CD4-positive, alpha-beta T cell treated with Interleukin-17A for 4 hours (primary cell): ENCODE measurements at regions not wholly inside any gene's neighbourhood (a gene's known extent, or its start where the extent isn't known, plus 50 kb on each side); places are given as distances from the start of the nearest gene placed in this dataset.

Source experiments
- DNase-seq: peaks from one replicate; pipeline ENCODE4 v3.0.0-alpha.2; 2020; ENCODE audit warnings: mixed read lengths

- no peak for DNase-seq
These were observed 131.2 kb upstream of the SMAD3 start for GRCh38 chr15:66933932-66934867.

DNA sequence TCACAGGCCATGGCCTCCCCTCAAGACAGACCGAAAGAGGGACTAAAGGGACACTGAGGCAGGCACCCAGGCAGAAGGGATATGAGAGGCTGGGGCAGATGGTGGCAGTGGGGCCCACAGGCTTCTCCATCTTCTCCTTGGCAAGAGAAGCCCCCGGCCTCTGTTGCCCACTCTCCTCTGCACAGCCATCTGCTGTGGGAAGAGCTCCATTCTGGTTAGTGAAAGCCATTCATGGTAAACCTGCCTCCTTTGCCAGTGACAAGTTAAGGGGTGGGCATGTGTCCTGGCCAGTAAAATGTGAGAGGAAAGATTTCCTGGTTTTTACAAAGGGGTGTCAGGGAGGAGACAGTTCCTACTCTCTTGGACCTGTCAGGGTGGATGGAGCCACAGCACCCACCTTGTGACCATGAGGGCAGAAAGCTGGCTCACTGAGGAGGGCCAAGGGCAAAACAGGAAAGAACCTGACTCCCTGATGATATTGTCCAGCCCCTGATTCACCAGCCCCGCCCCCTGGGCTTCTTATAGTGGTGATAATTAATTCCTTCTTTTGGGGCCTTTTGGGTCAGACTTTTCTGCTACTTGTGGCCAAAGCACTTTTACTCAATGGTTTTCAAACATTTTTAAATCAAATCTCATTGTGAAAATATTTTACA is 130.4 kb upstream of the SMAD3 start:
- DNase-seq = no peak

DNA sequence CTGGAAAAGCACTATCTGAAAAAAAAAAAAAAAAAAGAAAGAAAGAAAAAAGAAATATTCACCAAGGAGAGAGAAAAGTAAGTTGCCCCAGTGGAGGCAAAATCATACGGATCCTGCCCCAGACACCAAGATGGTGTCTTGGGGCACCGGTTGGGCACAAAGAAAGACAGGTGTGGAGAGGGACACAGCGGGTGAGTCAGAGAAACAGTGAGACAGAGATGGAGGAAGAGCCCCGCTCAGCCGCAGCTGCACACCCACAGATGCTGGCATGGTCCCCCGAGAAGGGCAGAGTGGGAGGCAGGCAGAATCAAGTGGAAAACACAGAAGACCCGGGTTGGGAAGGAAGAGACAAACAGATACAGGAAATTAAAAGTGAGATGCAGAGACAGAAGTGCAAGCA is 129.7 kb upstream of the SMAD3 start:
- DNase-seq = no peak

DNA sequence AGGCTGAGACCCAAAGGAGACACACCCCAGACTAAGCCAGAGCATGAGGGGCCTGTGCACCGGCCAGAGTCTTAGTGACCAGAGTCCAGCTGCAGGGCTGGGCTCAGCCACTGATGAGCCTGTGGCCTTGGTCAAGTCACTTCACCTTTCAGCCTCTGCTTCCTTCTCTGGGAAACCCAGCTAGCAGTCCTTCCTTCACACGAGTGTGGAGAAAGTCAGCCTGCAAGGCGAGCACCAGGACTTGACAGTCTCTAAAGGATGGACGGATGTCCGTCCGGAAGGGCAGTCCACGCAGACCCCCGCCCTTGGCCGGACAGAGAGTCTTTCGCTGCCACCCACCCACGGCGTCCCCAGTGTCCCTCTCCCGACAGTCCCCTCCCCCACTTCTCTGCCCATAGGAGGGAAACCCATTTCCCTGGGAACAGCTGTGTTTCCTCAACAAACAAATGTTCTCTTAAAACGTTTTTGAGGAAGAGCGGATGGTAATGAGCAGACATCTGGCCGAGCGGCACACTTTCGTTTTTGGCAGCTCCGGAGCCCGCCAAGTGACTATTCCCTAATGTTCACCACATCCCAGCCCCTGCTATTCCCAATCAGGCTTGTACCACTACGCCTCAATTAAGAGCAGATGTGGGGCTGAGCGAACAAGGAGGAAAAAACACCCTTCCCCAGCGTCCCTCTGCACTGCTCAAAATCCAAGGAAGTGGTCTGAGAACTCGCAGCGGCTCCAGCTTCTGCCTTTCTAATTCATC is 129.1 kb upstream of the SMAD3 start:
- DNase-seq = no peak

DNA sequence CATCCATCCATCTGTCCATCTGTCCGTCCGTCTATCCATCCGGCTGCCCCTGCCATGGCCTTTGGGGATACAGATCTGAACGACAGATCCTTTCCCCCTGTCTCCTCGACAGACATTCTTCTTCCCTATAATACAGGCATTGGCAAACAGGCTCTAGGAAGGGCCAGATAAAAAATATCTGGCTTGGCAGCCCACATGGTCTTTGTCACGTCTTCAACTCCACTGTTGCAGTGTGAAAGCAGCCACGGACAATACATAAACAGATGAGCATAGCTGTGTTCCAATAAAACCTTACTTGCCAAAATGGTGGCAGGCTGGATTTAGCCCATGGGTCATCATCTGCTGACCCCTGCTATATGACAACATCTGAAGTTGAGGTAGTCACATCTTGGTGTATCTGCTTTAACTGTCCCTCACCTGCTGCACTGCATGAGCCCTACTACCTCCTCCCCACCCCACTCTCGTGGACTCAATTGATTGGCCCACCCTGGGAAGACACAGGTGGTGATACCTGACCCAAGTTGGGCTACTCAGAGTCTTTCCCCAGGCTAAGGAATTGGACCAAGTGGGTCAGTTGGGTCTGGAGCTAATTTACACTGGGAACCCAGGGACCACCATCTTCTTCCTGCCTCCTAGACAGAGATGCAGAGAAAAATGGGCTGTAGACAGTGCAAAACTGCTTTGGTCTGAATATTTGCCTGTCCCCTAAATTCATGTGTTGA is 128.4 kb upstream of the SMAD3 start:
- no peak for DNase-seq

DNA sequence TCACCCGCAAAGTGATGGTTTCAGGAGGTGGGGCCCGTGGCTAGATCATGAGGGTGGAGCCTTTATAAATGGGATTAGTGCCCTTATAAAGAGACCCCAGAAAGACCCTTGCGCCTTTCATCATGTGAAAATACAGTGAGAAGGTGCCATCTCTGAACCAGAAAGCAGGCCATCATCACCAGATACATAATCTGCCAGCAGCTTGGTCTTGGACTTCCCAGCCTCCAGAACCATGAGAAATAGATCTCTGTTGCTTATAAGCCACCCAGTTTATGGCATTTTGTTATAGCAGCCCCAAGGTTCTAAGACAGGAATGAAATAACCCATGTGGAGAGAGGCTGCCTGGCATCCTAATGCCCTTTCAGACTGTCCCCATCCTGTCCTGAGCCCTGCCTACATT is 127.8 kb upstream of the SMAD3 start:
- no peak for DNase-seq

GRCh38 chr15:66938114-66938830 is 127.1 kb upstream of the SMAD3 start:
- no peak for DNase-seq

DNA sequence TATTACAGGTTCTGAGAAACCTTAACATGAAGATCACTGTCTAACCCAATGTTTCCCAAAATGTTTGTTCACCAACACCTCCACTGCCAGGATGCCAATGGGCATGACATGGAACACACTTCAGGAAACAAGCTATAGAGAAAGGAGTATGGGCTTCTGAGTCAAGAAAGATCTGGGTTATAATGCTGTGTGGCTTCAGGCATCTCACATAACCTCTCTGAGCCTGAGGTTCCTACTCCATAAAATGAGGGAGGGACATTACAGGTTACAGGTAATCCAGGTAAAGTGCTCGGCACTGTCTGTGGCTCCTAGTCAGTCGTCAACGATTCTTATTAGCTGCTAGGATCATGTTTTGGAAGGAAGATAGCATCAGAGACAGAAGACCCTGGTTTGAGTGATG is 126.4 kb upstream of the SMAD3 start:
- no peak for DNase-seq

DNA sequence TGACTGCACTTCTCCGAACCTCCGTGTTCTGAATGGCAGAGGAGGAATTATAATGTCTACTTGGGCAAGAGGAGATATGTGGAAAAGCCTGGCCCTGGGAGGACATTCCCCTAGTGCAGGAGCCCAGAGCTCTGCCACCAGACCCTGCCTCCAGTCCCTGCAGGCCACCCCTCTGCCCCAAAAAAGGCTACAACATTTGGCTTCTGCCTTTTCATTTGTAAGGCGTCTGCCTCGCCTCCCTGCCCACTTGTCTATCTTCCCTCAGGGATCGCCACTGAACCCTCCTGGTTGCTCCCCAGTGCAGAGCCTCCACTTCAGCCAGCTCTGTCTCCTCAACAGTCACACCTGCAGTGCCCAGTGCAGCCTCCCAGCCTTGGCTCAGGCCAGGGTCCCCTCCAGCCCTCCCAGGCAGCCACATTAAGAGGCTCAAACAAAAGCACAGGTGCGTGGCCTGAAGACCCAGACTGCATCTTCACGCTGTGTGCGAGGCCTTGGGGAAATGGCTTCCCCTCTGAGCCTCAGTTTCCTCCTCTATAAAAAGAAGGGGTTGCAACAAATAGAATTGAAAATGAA is 125.9 kb upstream of the SMAD3 start:
- DNase-seq = no peak

GRCh38 chr15:66940368-66940767 is 125.0 kb upstream of the SMAD3 start:
- no peak for DNase-seq

GRCh38 chr15:66941108-66941711 is 124.2 kb upstream of the SMAD3 start:
- no peak for DNase-seq

DNA sequence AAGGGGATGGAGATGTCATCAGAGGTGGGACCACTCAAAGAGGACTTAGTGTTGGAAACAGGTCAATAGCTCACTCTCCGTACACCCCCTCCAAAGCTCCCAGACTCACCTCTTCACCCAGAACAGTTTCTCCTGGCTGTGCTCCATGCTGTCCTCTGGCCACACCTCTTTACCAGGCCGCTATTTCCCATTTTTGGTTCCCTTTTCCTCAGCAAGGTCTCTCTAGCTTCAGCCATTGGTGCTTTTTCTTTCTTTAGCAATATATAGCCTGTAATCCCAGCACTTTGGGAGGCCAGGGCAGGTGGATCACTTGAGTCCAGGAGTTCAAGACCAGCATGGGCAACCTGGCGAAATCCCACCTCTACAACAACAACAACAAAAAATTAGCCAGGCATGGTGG is 123.6 kb upstream of the SMAD3 start:
- DNase-seq = no peak

- no peak for DNase-seq
These were observed 122.6 kb upstream of the SMAD3 start for GRCh38 chr15:66942649-66943390.

DNA sequence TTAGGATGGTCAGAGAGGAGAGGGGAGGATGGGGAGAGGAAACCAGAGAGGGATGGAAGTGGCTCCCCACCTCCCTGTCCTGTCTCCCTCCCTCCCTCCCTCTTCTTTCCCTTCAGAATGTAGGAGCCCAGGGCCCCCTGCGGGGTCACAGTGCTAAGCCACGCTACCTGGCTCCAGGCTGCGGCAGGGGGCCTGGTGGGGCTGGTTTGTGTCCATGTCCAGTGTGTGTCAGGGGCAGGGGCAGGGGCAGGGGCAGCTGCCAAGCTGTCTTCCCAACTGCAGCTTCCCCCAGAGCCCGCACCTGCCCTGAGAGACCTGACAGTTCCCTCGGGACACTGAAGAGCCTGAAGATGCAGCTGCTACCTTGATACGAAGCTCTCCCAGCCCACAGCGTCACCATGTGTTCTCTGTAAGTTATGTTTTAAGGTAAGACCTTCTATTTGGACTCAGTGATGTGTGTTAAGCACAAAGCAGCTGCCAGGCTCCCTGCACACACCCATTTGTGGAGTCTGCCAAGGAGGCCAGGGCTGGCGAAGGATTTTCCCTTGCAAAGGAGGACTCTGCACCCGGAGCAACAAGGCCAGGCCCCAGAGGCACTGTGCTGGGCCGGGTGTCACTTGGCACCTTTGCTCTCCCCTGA is 121.8 kb upstream of the SMAD3 start:
- DNase-seq = no peak

- no peak for DNase-seq
These were observed 121.3 kb upstream of the SMAD3 start for GRCh38 chr15:66944121-66944520.

- DNase-seq = no peak
These were observed 120.1 kb upstream of the SMAD3 start for GRCh38 chr15:66945286-66945685.

DNA sequence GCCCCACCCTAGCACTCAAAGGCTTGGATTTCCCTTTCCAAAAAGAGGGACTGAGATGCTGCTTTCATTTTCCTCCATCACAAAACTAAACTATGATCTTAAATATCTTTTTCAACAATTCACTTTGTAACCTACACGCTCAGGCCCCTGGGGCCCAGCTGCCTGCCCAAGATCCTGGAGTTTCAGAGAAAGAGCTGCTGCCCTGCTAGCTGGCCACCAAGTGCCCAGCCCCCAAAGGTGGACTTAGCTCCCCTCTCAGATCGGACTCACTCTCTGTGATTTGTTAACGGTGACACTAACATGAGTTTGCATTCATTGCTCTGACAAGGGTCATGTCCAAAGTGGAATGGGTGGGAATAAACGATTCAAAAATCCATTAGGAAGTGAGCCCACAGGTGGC is 119.6 kb upstream of the SMAD3 start:
- DNase-seq = no peak

DNA sequence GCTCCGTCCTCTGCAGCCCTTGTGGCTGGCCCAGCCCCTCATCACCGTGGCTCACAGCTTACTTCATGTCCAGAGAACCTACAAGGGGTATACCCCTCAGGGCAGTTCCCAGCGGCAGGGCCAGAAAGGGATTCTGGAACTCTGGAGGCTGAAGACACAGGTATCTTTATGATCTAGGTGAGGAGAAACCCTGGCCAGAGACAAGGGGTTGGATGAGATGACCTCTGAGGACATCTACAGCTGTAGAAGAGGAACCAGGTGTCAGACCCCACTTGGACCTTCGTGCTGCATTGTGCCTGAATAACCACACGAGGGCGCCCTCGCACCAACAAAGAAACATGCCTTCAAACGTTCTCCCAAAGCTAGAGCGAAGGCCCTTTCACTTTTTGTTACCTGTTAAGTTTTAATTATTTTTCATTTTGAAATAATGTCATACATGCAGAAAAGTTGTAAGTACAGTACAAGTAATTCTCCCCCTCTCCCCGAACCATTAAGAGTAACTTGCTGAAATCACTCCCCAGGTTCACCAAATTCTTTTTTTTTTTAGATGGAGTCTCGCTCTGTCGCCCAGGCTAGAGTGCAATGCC is 118.7 kb upstream of the SMAD3 start:
- DNase-seq = peak; percentile 84

- DNase-seq = no peak
These were observed 117.9 kb upstream of the SMAD3 start for GRCh38 chr15:66947471-66947870.

GRCh38 chr15:66948294-66948693 is 117.1 kb upstream of the SMAD3 start:
- DNase-seq = no peak
